Tibial artery (tissue), 4 donors: ENCODE measurements at regions not wholly inside any gene's neighbourhood (a gene's known extent, or its start where the extent isn't known, plus 50 kb on each side); places are given as distances from the start of the nearest gene placed in this dataset.

Source experiments
- DNase-seq, 2 donors: peaks; one replicate each; pipeline ENCODE4 v3.0.0-alpha.2; 2019
- H3K27ac ChIP-seq, 2 donors: fragments of 200-600 bp; sonication (generic) in 1 of 2; 1 replicate in 1 of 2; 2 replicates in 1 of 2; pipeline ENCODE4 v1.5.1; 2018 to 2019; ENCODE audit warnings: mild to moderate bottlenecking in 1 of 2
- H3K27me3 ChIP-seq, 2 donors: fragments of 200-600 bp; sonication (generic) in 1 of 2; one replicate each; pipeline versions ENCODE4 v1.5.1 to v1.6.0; 2016 to 2019
- H3K36me3 ChIP-seq, 3 donors: fragments of 200-600 bp; sonication (generic) in 2 of 3; one replicate each; pipeline ENCODE4 v1.5.1; 2016 to 2019; ENCODE audit warnings: mild to moderate bottlenecking in 2 of 3
- H3K4me1 ChIP-seq, 4 donors: fragments of 200-600 bp; sonication (generic) in 2 of 4; 1 replicate in 3 of 4; 2 replicates in 1 of 4; pipeline ENCODE4 v1.5.1; 2016 to 2019
- H3K4me3 ChIP-seq, 2 donors: fragments of 200-600 bp; sonication (generic) in 1 of 2; 1 replicate in 1 of 2; 2 replicates in 1 of 2; pipeline ENCODE4 v1.5.1; 2018 to 2019; ENCODE audit warnings: mild to moderate bottlenecking in 2 of 2
- H3K9me3 ChIP-seq, 3 donors: fragments of 200-600 bp; sonication (generic) in 1 of 3; one replicate each; pipeline ENCODE4 v1.5.1; 2016 to 2019
- CTCF ChIP-seq, 2 experiments: fragments of 200-600 bp in 1 of 2; fragments of 450-650 bp in 1 of 2; IDR thresholded peaks; one replicate each; pipeline ENCODE4 v1.5.1; 2017 to 2019; ENCODE audit warnings: antibody characterized with exemption in 2 of 2, mild to moderate bottlenecking in 1 of 2, moderate library complexity in 1 of 2
- intact Hi-C: fragments of 100-400 bp; cut with DNase I; formaldehyde crosslinking; loops from one replicate; pipeline ENCODE4 v1.15.0; 2023; ENCODE audit warnings: low total_unique reads

- no peaks in the 10 kb centered on the region for H3K36me3 ChIP-seq
- no peak overlapping the region for H3K4me3 ChIP-seq
- DNase-seq: no peak
- no peaks in the 10 kb centered on the region for H3K4me1 ChIP-seq
- H3K27me3 ChIP-seq: no peaks in the 10 kb centered on the region
- no peaks in the 10 kb centered on the region for H3K9me3 ChIP-seq
- intact Hi-C loops: loop anchor here (10.0 kb wide), 1 partner anchor 961 kb away; no protein-coding TSS in a partner anchor
- H3K27ac ChIP-seq: no peak overlapping the region
- TF ChIP-seq CTCF (IDR thresholded peaks at IDR 0.05): no peak
These were observed 131.4 kb downstream of the AKAIN1 start for GRCh38 chr18:5065615-5066014.

GRCh38 chr18:5064841-5065370, 132.2 kb downstream of the AKAIN1 start:
- DNase-seq: no peak
- Histone ChIP-seq H3K4me3 (no peak overlapping the region), H3K27me3 (no peaks in the 10 kb centered on the region), H3K4me1 (no peaks in the 10 kb centered on the region), H3K36me3 (no peaks in the 10 kb centered on the region), H3K27ac (no peak overlapping the region), H3K9me3 (no peaks in the 10 kb centered on the region)
- no peak for TF ChIP-seq CTCF (IDR thresholded peaks at IDR 0.05)
- intact Hi-C loops: loop anchor here (10.0 kb wide), 1 partner anchor 960 kb away; no protein-coding TSS in a partner anchor

GRCh38 chr18:5061785-5062184, 135.3 kb downstream of the AKAIN1 start:
- Histone ChIP-seq H3K36me3 (no peaks in the 10 kb centered on the region), H3K9me3 (no peaks in the 10 kb centered on the region), H3K27me3 (no peaks in the 10 kb centered on the region), H3K4me1 (no peaks in the 10 kb centered on the region), H3K4me3 (no peak overlapping the region), H3K27ac (no peak overlapping the region)
- DNase-seq: no peak
- no peak for TF ChIP-seq CTCF (IDR thresholded peaks at IDR 0.05)
- intact Hi-C loops: loop anchor here (10.0 kb wide), 1 partner anchor 957 kb away; no protein-coding TSS in a partner anchor

GRCh38 chr18:5060543-5060942, 136.5 kb downstream of the AKAIN1 start:
- no peak for TF ChIP-seq CTCF (IDR thresholded peaks at IDR 0.05)
- no peak for DNase-seq
- intact Hi-C loops: loop anchor here (10.0 kb wide), 1 partner anchor 956 kb away; no protein-coding TSS in a partner anchor
- Histone ChIP-seq H3K9me3 (no peaks in the 10 kb centered on the region), H3K4me3 (no peak overlapping the region), H3K36me3 (no peaks in the 10 kb centered on the region), H3K27me3 (no peaks in the 10 kb centered on the region), H3K4me1 (no peaks in the 10 kb centered on the region), H3K27ac (no peak overlapping the region)

GRCh38 chr18:5059696-5060032, 137.4 kb downstream of the AKAIN1 start:
- Histone ChIP-seq H3K9me3 (no peaks in the 10 kb centered on the region), H3K4me3 (no peak overlapping the region), H3K27me3 (no peaks in the 10 kb centered on the region), H3K36me3 (no peaks in the 10 kb centered on the region), H3K4me1 (no peaks in the 10 kb centered on the region), H3K27ac (no peak overlapping the region)
- intact Hi-C loops: loop anchor here (10.0 kb wide), 1 partner anchor 955 kb away; no protein-coding TSS in a partner anchor
- no peak for DNase-seq
- TF ChIP-seq CTCF (IDR thresholded peaks at IDR 0.05): no peak
